ENCODE measurements at regions not wholly inside any gene's neighbourhood (a gene's known extent, or its start where the extent isn't known, plus 50 kb on each side); places are given as distances from the start of the nearest gene placed in this dataset.

GRCh38 chr5:2024986-2025721 lies 142.4 kb upstream of the IRX4 start:
- Mint-ChIP-seq H3K9me3 (peaks cover 19% of the 10 kb centered on the region), H3K36me3 (ENCODE audit: low read depth) (no peaks in the 10 kb centered on the region), H3K27ac (no peak overlapping the region), H3K27me3 (ENCODE audit: low read depth, poor library complexity) (peaks cover 35% of the 10 kb centered on the region), H3K4me3 (no peak overlapping the region), H3K4me1 (peaks cover 11% of the 10 kb centered on the region)
- TF ChIP-seq CTCF (IDR thresholded peaks at IDR 0.05): no peak
- no peak for DNase-seq

DNA sequence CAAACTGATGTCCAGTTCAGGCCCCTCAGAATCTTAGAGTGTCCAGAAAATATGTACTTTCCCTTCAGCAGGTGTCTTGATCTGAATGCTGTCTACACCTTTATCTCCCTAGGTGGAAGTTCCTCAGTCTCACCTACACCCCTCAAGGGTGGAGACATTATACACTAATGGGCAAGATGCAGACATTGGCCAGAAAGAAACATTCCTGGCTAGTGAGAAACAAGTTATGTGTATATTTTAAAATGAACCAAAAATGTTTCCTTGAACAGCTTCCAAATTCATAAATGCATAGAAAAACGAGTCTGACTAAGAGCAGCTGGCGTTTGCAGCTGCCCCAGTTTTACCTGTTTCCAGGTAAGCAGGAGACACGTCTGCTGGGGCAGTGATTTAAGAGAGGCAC lies 140.5 kb upstream of the IRX4 start:
- peaks cover 15% of the 10 kb centered on the region for H3K4me1 Mint-ChIP-seq
- H3K9me3 Mint-ChIP-seq: peaks cover 8% of the 10 kb centered on the region
- H3K36me3 Mint-ChIP-seq (ENCODE audit: low read depth): no peaks in the 10 kb centered on the region
- no peak for TF ChIP-seq CTCF (IDR thresholded peaks at IDR 0.05)
- H3K27ac Mint-ChIP-seq: no peak overlapping the region
- peaks cover 41% of the 10 kb centered on the region for H3K27me3 Mint-ChIP-seq (ENCODE audit: low read depth, poor library complexity)
- no peak for DNase-seq
- H3K4me3 Mint-ChIP-seq: no peak overlapping the region

DNA sequence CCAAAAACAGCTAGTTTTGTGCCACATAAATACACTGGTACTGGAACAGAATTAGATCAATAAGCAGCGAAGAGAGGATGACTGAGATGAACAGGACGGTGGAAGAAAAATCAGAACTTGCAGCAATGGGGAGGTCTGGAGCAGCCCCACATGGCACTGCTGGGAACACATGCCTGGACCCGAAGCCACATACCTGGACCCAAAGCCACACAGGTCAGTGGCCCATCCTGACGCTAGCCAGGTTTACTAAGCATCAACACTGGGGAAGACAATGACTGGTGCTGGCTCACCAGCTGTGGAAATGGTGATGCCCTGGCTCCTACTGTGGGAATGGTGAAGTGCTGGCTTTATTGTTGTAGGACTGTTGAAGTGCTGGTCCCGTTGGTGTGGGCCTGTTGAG lies 139.7 kb upstream of the IRX4 start:
- H3K27ac Mint-ChIP-seq: no peak overlapping the region
- no peaks in the 10 kb centered on the region for H3K36me3 Mint-ChIP-seq (ENCODE audit: low read depth)
- no peak overlapping the region for H3K4me3 Mint-ChIP-seq
- peaks cover 15% of the 10 kb centered on the region for H3K4me1 Mint-ChIP-seq
- peaks cover under 1% of the 10 kb centered on the region for H3K9me3 Mint-ChIP-seq
- no peak for TF ChIP-seq CTCF (IDR thresholded peaks at IDR 0.05)
- DNase-seq: no peak
- H3K27me3 Mint-ChIP-seq (ENCODE audit: low read depth, poor library complexity): peaks cover 48% of the 10 kb centered on the region

- Mint-ChIP-seq H3K36me3 (ENCODE audit: low read depth) (no peaks in the 10 kb centered on the region), H3K27me3 (ENCODE audit: low read depth, poor library complexity) (peaks cover 50% of the 10 kb centered on the region), H3K4me1 (peaks cover 15% of the 10 kb centered on the region), H3K4me3 (no peak overlapping the region), H3K9me3 (no peaks in the 10 kb centered on the region), H3K27ac (no peak overlapping the region)
- TF ChIP-seq CTCF (IDR thresholded peaks at IDR 0.05): no peak
- no peak for DNase-seq
Measured at GRCh38 chr5:2021484-2022176, 138.9 kb upstream of the IRX4 start.

DNA sequence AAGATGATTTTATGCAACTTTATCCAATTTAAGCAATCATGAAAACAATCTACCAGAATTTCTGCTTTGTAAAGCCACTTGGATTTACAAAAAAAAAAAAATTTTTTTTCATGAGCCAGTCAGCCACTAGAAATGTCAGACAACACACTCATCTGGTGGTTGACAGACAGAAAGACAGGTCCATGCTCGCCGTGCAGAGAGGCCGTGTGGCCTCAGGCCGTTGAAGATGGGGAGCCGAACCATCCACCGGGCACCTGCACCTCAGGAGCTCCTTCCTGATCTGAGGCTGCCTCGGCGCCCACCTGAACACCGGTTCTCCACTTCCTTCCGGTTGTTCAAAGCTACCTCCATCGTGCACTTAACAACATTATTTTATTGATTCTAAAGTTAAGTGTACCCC lies 138.0 kb upstream of the IRX4 start:
- DNase-seq: no peak
- no peak for TF ChIP-seq CTCF (IDR thresholded peaks at IDR 0.05)
- no peak overlapping the region for H3K4me3 Mint-ChIP-seq
- peaks cover 58% of the 10 kb centered on the region for H3K27me3 Mint-ChIP-seq (ENCODE audit: low read depth, poor library complexity)
- no peak overlapping the region for H3K27ac Mint-ChIP-seq
- no peaks in the 10 kb centered on the region for H3K9me3 Mint-ChIP-seq
- peaks cover 15% of the 10 kb centered on the region for H3K4me1 Mint-ChIP-seq
- no peaks in the 10 kb centered on the region for H3K36me3 Mint-ChIP-seq (ENCODE audit: low read depth)

DNA sequence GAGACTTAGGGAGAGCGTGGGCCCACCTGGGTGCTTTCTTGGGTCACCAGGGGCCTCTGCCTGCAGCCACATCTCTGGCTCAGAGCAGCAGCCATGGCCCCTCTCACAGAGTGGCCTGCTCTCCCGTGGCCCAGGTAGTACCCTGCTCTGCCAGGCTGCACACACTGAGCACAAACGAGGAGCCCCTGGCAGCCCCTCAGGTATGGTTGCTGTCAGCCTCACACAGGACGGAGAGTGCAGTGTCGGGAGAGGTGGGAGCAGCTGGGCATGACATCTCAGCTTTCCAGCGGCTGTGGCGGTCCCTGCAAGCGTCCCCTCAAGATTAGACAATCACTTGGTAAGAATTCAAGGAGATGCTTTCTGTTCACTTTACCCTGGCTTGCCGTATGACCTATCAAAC lies 137.0 kb upstream of the IRX4 start:
- no peak overlapping the region for H3K4me3 Mint-ChIP-seq
- peaks cover 15% of the 10 kb centered on the region for H3K4me1 Mint-ChIP-seq
- no peak for TF ChIP-seq CTCF (IDR thresholded peaks at IDR 0.05)
- no peaks in the 10 kb centered on the region for H3K9me3 Mint-ChIP-seq
- H3K27me3 Mint-ChIP-seq (ENCODE audit: low read depth, poor library complexity): peaks cover 64% of the 10 kb centered on the region
- no peaks in the 10 kb centered on the region for H3K36me3 Mint-ChIP-seq (ENCODE audit: low read depth)
- DNase-seq: no peak
- no peak overlapping the region for H3K27ac Mint-ChIP-seq
